Ascending aorta (tissue), 2 donors: ENCODE measurements at regions not wholly inside any gene's neighbourhood (a gene's known extent, or its start where the extent isn't known, plus 50 kb on each side); places are given as distances from the start of the nearest gene placed in this dataset.

Source experiments
- DNase-seq, 2 donors: peaks; one replicate each; pipeline ENCODE4 v3.0.0-alpha.2; 2019; ENCODE audit warnings: low spot score in 2 of 2
- H3K27ac ChIP-seq, 2 donors: fragments of 200-600 bp; sonication (generic); one replicate each; pipeline ENCODE4 v1.5.1; 2016 to 2017; ENCODE audit warnings: mild to moderate bottlenecking in 1 of 2
- H3K27me3 ChIP-seq: fragments of 200-600 bp; sonication (generic); one replicate; pipeline ENCODE4 v1.5.1; 2017
- H3K36me3 ChIP-seq, 2 donors: fragments of 200-600 bp; sonication (generic); one replicate each; pipeline ENCODE4 v1.5.1; 2016
- H3K4me1 ChIP-seq, 2 donors: fragments of 200-600 bp; sonication (generic); one replicate each; pipeline ENCODE4 v1.5.1; 2016 to 2017; ENCODE audit warnings: mild to moderate bottlenecking in 1 of 2
- H3K4me3 ChIP-seq, 2 donors: fragments of 200-600 bp; sonication (generic); one replicate each; pipeline ENCODE4 v1.5.1; 2016 to 2017; ENCODE audit warnings: mild to moderate bottlenecking in 1 of 2
- H3K9me3 ChIP-seq, 2 donors: fragments of 200-600 bp; sonication (generic); one replicate each; pipeline ENCODE4 v1.5.1; 2016
- intact Hi-C: fragments of 100-400 bp; cut with DNase I; formaldehyde crosslinking; loops from one replicate; pipeline ENCODE4 v1.15.1; 2023
- TF ChIP-seq, protein P1 (sequence below), 3 experiments: fragments of 200-600 bp in 2 of 3; fragments of 450-650 bp in 1 of 3; sonication (generic) in 2 of 3; IDR thresholded peaks; one replicate each; pipeline ENCODE4 v1.5.1; 2016 to 2019; ENCODE audit warnings: antibody characterized with exemption in 3 of 3, mild to moderate bottlenecking in 1 of 3, moderate library complexity in 1 of 3

DNA sequence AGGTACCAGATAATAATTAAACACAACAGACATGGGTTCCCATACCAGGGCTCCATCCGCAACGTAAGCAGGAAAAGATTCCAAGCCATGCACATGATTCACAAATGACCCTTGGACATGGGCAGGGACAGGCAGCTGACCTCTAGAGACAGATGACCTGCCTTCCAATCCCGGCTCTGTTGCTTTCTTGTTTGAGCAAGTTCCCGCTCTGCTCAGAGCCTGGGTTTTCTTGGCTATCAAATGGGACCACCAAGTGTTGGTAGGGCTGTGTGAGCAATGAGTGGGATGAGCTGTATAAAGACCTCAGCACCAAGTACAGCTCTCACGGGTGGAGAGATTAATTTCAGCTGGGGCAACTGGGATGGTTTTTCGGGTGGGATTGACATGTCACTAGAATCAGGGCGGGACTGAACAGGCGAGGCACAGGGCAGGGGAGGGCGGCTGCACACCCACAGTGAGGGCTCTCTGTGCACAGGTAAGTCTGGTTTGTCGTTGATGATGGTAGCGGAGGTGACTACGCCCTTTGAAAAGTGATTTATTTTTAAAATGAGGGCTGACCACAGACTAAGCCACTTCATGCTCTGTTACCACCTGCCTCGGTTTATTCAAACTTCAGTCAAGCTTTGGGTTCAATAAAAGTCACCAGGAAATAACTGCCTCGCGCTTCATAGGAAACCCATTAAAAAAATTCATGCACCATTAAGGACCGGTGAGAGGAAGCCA, 57.5 kb upstream of the IFFO2 start:
- TF ChIP-seq, protein P1, sequence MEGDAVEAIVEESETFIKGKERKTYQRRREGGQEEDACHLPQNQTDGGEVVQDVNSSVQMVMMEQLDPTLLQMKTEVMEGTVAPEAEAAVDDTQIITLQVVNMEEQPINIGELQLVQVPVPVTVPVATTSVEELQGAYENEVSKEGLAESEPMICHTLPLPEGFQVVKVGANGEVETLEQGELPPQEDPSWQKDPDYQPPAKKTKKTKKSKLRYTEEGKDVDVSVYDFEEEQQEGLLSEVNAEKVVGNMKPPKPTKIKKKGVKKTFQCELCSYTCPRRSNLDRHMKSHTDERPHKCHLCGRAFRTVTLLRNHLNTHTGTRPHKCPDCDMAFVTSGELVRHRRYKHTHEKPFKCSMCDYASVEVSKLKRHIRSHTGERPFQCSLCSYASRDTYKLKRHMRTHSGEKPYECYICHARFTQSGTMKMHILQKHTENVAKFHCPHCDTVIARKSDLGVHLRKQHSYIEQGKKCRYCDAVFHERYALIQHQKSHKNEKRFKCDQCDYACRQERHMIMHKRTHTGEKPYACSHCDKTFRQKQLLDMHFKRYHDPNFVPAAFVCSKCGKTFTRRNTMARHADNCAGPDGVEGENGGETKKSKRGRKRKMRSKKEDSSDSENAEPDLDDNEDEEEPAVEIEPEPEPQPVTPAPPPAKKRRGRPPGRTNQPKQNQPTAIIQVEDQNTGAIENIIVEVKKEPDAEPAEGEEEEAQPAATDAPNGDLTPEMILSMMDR (IDR thresholded peaks at IDR 0.05): no peak
- intact Hi-C loops: no loop called here
- no peak overlapping the region for H3K4me3 ChIP-seq

DNA sequence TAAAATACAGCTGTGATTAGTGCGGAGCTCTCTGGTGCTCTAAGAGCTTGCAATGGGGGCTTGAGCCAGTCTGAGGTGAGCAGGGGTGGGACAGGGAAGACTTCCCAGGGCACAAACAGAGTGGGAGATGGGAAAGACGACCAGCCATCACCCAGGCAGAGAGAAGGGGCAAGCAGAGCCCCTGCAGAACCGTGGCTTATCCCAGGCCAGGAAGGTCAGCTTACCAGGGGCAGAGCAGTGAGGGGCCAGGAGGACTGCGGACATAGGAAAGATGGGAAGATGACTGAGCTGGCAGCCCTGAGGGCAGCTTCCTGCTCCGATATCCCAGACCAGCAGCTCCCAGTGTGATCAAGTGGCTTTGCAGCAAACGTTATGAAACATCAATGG, 55.4 kb upstream of the IFFO2 start:
- Histone ChIP-seq H3K36me3 (no peaks in the 10 kb centered on the region), H3K4me1 (peaks cover 17 to 24% of the 10 kb centered on the region in 2 donors), H3K27ac (peak overlapping the region; percentile 85 to 92), H3K4me3 (no peak overlapping the region), H3K9me3 (no peaks in the 10 kb centered on the region), H3K27me3 (no peaks in the 10 kb centered on the region)
- TF ChIP-seq, protein P1 (IDR thresholded peaks at IDR 0.05): no peak
- intact Hi-C loops: loop anchor here (2.0 kb wide), 4 partner anchors 37 to 109 kb away; partner anchors contain the start of genes ALDH4A1 and IFFO2
- peak in 1 of 2 donors; percentile 56 for DNase-seq

More for the DNA sequence above, 57.5 kb upstream of the IFFO2 start:
- no peaks in the 10 kb centered on the region for H3K27me3 ChIP-seq
- no peak overlapping the region for H3K27ac ChIP-seq
- DNase-seq: peak in 1 of 2 donors; percentile 51
- no peaks in the 10 kb centered on the region for H3K9me3 ChIP-seq
- H3K4me1 ChIP-seq: peaks cover 17 to 24% of the 10 kb centered on the region in 2 donors
- no peaks in the 10 kb centered on the region for H3K36me3 ChIP-seq

DNA sequence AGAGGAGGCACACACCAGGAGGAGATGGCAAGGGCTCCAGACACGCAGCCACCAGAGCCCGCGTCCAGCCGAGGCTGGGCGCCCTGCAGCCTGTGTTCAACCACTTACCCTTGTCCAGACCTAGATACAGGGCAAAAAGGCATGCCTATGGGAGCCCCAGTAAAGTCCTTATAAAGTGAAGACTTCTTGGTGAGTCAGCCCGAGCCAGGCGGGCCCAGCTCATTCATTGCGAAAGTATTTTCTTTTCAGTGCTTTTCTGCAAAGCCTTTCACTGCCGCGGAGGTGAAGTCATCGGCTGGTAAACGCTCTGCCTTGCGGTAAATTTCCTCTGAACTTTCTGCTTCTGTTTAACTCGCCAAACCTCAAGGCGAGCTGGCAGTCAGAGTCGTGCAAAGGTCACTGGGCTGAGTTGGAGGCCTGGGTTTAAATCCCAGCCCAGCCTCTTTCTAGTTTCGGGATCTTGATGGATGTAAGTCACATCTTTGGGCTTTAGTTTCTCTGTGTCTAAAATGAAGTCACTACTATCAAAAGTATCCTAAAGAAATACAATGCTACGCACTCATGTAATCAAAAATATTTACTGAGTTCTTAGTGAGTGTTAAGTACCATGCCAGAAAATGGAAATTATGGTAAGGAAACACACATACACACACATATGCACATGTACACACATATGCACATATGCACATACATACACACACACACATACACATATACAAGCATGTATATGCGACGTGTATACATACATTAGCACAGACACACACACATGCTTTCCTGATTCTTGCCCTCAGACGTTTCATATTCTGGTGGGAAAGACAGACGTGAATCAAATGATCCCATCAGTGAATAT, 54.7 kb upstream of the IFFO2 start:
- DNase-seq: peak; percentile 63 to 95
- no peaks in the 10 kb centered on the region for H3K36me3 ChIP-seq
- H3K27ac ChIP-seq: peak overlapping the region; percentile 85 to 92
- peak overlapping the region in 1 of 2 donors; percentile 6 for H3K4me3 ChIP-seq
- TF ChIP-seq, protein P1 (IDR thresholded peaks at IDR 0.05): no peak
- H3K4me1 ChIP-seq: peaks cover 17 to 24% of the 10 kb centered on the region in 2 donors
- no peaks in the 10 kb centered on the region for H3K9me3 ChIP-seq
- intact Hi-C loops: loop anchor here (1.0 to 2.0 kb wide), 5 partner anchors 12 to 108 kb away; partner anchors contain the start of genes ALDH4A1 and IFFO2
- H3K27me3 ChIP-seq: no peaks in the 10 kb centered on the region

DNA sequence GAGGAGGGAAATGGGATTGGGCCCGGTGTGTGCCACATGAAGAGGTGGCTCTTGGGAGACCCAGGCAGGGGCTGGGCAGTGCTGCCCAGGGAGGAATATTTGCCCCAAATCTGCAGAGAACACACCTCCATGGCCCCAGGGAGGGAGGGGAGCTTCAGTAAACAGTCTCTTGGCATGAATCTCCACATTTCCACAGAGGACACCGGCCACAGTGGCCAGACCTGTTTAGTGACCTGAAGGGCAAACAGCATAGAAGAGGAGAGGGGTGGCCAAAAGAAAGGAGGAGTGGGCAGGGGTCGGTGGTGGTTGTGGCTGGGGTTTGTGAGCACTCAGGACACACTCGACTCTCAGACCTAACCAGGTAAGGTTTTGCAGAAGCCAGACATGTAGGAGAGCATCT, 54.0 kb upstream of the IFFO2 start:
- no peaks in the 10 kb centered on the region for H3K36me3 ChIP-seq
- H3K9me3 ChIP-seq: no peaks in the 10 kb centered on the region
- intact Hi-C loops: loop anchor here (1.0 to 2.0 kb wide), 5 partner anchors 11 to 108 kb away; partner anchors contain the start of genes ALDH4A1 and IFFO2
- DNase-seq: peak in 1 of 2 donors; percentile 64
- H3K27ac ChIP-seq: peak overlapping the region; percentile 85 to 92
- TF ChIP-seq, protein P1 (IDR thresholded peaks at IDR 0.05): no peak
- peak overlapping the region in 1 of 2 donors; percentile 6 for H3K4me3 ChIP-seq
- no peaks in the 10 kb centered on the region for H3K27me3 ChIP-seq
- H3K4me1 ChIP-seq: peaks cover 17 to 24% of the 10 kb centered on the region in 2 donors

DNA sequence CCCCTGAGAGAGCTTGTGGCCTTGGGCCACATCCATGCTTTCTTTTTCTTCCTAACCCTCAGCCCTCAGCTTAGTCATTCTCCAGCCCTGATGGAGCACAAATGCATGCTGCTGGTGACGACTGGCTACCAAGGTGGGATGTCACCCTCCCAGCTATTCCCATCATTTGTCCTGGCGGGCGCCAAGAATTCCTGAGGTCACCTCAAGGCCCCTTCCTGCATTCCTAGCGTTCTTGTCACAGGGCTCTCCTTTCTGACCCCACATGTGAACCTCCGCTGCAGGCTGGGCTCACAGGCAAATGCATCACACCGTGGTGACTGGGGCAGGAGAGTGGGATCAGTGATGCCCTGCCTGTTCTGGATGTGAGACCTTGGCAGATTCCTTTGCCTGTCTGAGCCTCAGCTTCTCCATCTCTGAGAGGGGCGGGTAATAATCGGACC, 53.4 kb upstream of the IFFO2 start:
- DNase-seq: peak in 1 of 2 donors; percentile 61
- Histone ChIP-seq H3K36me3 (no peaks in the 10 kb centered on the region), H3K27me3 (no peaks in the 10 kb centered on the region), H3K9me3 (no peaks in the 10 kb centered on the region), H3K4me3 (no peak overlapping the region), H3K4me1 (peaks cover 17 to 24% of the 10 kb centered on the region in 2 donors), H3K27ac (peak overlapping the region; percentile 85 to 92)
- TF ChIP-seq, protein P1 (IDR thresholded peaks at IDR 0.05): no peak
- intact Hi-C loops: loop anchor here (1.0 to 2.0 kb wide), 5 partner anchors 11 to 107 kb away; partner anchors contain the start of genes ALDH4A1 and IFFO2
